ENCODE measurements at regions not wholly inside any gene's neighbourhood (a gene's known extent, or its start where the extent isn't known, plus 50 kb on each side); places are given as distances from the start of the nearest gene placed in this dataset.

GRCh38 chr2:13876491-13877037, 756.0 kb upstream of the LRATD1 start:
- no peak for DNase-seq (ENCODE audit: low read depth in 2 of 2)

GRCh38 chr2:13877571-13877970, 754.9 kb upstream of the LRATD1 start:
- no peak for DNase-seq (ENCODE audit: low read depth in 2 of 2)

- DNase-seq (ENCODE audit: low read depth in 2 of 2): no peak
These were observed 748.1 kb upstream of the LRATD1 start for GRCh38 chr2:13884291-13884976.

GRCh38 chr2:13901526-13901925, 731.0 kb upstream of the LRATD1 start:
- DNase-seq (ENCODE audit: low read depth in 2 of 2): no peak

- DNase-seq (ENCODE audit: low read depth in 2 of 2): no peak
These were observed 726.7 kb upstream of the LRATD1 start for GRCh38 chr2:13905831-13906230.

DNA sequence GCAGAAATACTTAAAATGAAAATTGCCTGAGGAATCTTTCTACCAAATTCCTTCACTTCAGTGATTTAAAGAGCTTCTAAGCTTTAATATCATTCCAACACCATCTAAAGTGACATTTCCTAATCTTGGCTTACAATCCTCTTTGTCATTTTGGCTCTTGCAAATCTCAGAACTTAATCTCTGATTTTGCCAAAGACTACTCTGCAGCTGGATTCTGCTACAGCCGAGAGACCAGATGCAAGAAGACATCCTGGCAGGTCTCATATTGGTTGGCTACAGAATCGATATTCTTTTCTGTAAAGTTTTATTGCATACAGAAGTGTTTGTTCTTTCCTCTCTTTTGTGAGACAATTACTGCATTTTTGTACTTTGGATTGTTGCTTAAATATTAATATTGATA, 716.5 kb upstream of the LRATD1 start:
- DNase-seq (ENCODE audit: low read depth in 2 of 2): no peak

- DNase-seq (ENCODE audit: low read depth in 2 of 2): no peak
These were observed 714.6 kb upstream of the LRATD1 start for GRCh38 chr2:13917958-13918357.

DNA sequence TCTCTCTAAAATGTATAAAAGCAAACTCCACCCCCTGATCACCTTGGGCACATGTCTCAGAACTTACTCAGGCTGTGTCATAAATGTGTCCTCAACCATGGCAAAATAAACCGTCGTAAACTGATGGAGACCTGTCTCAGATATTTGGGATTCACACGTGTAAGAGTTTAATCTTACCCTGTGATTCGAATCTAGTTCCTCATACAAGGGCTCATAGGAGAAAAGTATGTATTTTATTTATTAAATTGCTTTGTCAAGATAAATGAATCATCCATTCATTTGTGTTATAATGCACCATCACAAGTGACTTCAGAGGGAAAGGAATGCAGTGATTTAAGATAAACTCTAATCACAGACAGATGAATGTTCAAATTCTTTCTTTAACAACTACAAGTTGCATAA, 712.5 kb upstream of the LRATD1 start:
- no peak for DNase-seq (ENCODE audit: low read depth in 2 of 2)

GRCh38 chr2:13921245-13921644, 711.3 kb upstream of the LRATD1 start:
- DNase-seq (ENCODE audit: low read depth in 2 of 2): no peak

GRCh38 chr2:13923823-13924222, 708.7 kb upstream of the LRATD1 start:
- DNase-seq (ENCODE audit: low read depth in 2 of 2): no peak

DNA sequence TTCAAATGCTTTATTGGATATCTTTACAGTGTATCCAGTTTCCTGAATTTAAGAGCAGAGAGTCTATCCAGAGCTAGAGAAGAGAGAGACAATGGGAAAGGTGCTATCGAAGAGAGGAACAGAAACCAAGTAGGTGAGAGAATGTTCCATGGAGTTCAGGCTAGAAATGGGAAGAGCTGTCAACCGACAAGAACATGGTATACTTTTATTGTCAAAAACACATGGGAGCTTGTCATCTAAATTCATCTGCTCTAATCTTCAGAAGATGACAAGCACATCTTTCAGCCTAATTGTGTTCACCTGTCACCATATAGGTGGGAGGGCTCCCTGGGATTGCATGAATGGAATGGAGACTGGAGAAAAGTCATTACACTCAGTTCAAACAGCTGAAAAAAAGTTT, 690.4 kb upstream of the LRATD1 start:
- no peak for DNase-seq (ENCODE audit: low read depth in 2 of 2)

- no peak for DNase-seq (ENCODE audit: low read depth in 2 of 2)
These were observed 681.8 kb upstream of the LRATD1 start for GRCh38 chr2:13950761-13951160.

DNA sequence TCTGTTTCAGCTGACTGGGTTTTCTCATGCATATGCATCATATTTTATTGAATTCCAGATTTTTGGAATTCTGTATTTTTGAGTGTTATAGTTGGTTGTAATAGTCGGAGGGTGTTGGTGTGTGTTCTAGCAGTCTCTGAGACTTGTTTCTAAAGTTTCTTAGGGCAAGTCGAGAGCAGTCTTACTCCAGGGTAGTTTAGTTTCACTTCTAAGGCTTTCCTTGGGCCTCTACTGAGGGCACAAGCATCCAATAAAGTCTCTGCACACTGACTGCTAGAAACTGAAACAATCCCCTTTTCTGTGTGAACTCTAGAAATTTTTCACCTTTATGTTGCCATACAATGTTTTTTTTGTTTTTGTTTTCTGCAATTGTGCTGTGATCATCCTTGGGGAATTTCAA, 663.7 kb upstream of the LRATD1 start:
- DNase-seq (ENCODE audit: low read depth in 2 of 2): no peak

DNA sequence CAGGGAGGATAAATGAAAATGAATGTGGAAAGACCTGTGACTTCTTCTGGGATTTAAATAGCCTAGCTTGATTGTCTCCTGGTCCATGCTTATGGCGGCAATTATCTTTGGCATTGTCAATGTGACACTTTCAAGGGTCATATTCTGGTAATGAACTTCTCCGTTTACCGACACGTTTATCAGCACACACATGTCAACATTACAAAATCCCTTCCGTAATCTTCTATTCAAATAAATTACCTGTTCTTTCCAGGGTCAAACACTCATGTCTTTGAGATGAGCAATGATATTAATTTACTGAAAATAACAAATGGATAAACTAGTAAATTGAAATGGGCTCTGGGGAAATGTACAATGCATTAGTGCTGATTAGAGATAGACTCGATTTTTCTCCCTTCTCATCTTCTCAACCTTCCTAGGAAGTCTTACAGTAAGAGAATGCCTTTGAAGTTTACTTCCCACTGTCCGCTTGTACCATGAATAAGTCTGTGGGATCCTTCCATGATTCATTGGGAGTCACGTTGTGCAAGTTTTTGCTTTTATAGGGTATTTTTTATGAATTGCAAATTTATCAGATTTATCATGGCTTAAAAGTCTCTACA, 646.3 kb upstream of the LRATD1 start:
- DNase-seq (ENCODE audit: low read depth in 2 of 2): no peak

DNA sequence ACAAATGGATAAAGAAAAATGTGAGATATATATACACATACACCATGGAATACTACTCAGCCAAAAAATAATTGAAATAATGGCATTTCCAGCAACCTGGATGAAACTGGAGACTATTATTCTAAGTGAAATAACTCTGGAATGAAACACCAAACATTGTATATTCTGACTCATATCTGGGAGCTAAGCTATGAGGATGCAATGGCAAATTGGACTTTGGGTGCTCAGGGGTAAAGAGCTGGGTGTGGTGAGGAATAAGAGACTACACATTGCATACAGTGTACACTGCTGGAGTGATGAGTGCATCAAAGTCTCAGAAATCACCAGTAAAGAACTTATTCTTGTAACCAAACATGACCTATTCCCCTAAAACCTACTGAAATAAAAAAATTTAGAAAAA, 636.0 kb upstream of the LRATD1 start:
- DNase-seq (ENCODE audit: low read depth in 2 of 2): no peak

- no peak for DNase-seq (ENCODE audit: low read depth in 2 of 2)
These were observed 621.3 kb upstream of the LRATD1 start for GRCh38 chr2:14011190-14011589.

DNA sequence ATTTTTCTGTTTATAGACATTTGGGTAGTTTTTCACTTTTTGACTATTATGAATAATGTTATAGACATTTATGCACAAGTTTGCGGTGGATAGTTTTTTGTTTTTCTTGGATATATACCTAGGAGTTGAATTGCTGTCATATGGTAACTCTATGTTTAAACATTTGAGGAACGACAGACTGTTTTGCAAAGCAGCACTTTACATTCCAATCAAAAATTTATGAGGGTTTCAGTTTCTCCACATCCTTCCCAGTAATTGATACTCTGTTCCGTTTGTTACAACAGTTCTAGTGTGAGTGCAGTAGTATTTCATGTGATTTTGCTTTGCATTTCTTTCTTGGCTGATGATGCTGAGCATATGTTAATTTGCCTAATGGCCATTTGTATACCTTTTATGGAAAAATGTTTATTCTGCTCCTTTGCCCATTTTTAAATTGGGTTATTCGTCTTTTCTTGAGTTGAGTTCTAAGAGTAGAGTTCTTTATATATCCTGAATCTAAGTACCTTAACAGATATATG, 617.3 kb upstream of the LRATD1 start:
- no peak for DNase-seq (ENCODE audit: low read depth in 2 of 2)

GRCh38 chr2:14016289-14016955, 616.1 kb upstream of the LRATD1 start:
- DNase-seq (ENCODE audit: low read depth in 2 of 2): no peak

GRCh38 chr2:14018620-14019019, 613.9 kb upstream of the LRATD1 start:
- no peak for DNase-seq (ENCODE audit: low read depth in 2 of 2)

GRCh38 chr2:14023558-14023957, 609.0 kb upstream of the LRATD1 start:
- DNase-seq (ENCODE audit: low read depth in 2 of 2): no peak

GRCh38 chr2:14039134-14039533, 593.4 kb upstream of the LRATD1 start:
- DNase-seq (ENCODE audit: low read depth in 2 of 2): no peak

DNA sequence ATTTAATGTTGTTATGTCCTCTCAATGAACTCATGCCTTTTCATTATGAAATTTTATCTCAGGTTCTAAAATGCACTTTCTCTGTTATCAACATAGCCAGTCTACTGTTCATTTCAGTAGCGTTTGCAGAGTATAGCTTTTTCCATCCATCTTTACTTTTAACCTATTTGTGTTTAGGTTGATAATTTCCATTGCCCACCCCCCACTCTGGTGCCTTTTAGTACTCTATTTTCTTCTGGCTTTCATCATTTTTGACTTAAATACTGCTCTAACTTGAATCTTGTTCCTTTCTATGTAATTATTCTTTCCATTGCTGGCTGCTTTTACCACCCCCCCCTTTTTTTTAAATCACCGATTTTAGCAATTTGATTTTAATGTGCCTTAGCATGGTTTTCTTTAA, 585.0 kb upstream of the LRATD1 start:
- no peak for DNase-seq (ENCODE audit: low read depth in 2 of 2)

- DNase-seq (ENCODE audit: low read depth in 2 of 2): no peak
These were observed 581.1 kb upstream of the LRATD1 start for GRCh38 chr2:14051401-14051800.
